GM21825 (cell line): ENCODE measurements at regions not wholly inside any gene's neighbourhood (a gene's known extent, or its start where the extent isn't known, plus 50 kb on each side); places are given as distances from the start of the nearest gene placed in this dataset.
"Not testable (repeated sequence)": the region's sequence is repeated elsewhere in the genome, so short reads cannot be mapped to it uniquely, and the experiment has no call there.

Source experiments
- ATAC-seq: cut with Tn5 transposase; IDR thresholded peaks from one replicate; pipeline ENCODE4 v1.9.1; 2021; ENCODE audit warnings: mild to moderate bottlenecking, moderate library complexity; ENCODE audit not compliant: unreplicated experiment

DNA sequence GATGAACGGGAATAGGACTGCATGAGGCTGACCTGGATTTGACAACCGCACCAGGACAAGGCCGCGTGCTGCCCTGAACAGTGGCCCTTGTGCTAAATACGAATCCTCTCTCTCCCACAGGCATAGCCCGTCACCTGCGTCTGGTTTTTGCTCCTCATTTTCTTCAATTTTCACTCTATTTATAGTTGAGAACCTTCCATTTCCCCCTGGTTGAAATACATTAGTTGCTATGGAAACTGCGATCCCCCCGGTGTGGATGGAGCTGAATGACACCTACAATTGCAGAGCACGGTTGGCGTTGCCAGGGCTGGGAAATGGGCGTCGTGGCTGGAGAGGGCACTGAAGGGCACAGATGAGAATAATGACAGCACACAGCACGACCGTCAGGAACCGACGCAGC, 158.6 kb upstream of the PITRM1 start:
- ATAC-seq: no peak

DNA sequence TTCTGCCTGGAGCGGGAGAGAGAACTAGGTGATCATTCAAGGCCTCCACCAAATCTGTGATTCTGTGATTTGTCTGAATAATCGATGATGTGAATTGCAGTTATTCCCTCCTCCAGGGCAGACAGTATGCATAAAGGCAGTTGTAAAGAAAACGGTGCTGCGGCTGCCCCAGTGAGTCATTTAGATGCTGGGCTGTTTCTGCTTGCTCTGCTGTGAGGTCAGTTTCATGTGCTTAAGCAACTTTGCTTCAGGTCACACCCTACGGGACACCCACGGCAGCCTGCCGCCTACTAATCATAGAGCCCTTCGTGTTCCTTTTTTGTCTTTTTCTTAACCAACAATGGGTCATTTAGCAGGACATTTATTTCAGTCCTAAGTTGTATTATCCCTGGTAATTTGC, 158.1 kb upstream of the PITRM1 start:
- ATAC-seq: no peak

DNA sequence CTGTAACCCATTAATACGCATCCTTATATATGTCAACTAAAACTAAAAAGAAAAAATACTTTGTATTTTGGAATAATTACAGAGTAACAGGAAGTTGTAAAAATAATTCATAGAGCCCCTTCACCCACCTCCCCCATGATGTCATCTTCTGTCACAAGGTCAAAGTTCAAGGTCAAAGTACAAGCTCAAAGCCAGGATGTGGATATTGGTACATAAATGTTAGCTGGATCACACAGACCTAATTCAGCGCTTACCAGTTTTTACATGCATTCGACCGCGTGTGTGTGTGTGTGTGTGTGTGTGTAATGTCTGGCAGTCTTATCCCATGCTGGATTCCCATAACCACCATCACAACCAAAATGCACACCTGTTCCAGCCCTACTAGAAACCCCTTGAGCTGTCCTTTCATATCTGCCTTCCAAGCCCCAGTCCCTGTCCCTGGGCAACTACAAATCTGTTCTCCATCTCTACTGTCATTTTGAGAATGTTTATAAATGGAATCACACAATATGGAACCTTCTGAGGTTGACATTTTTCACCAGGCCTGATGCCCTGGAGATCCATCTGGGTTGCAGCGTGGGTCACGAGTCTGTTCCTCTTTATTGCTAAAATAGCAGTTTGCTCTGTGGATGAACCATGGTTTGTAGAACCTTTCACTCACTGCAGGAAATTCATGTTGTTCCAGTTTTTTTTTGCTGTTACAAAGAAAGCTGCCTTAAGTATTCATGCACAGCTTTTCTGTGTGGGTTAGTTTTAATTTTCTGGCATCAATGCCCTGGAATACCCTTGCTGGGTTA, 153.6 kb upstream of the PITRM1 start:
- ATAC-seq: no peak

DNA sequence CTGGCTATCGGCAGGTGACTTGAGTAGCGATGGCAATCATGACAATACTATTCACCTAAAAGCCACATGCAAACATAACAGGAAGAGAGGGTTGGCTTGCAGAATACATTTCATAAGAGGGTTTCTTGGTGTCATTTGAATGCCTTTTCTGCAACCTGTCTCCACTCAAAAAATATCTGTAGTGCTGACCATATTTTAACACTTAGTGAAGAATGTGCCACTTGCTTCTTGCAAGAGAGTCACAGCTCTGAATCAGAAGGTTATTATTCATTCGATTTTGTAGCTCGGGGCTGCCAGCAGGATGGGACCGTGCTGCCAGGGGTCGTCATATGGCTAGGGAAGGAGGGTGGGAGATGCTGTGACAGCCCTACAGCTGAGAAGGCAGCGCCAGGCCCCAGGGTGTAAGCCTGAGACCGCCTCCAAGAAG, 152.0 kb upstream of the PITRM1 start:
- no peak for ATAC-seq

DNA sequence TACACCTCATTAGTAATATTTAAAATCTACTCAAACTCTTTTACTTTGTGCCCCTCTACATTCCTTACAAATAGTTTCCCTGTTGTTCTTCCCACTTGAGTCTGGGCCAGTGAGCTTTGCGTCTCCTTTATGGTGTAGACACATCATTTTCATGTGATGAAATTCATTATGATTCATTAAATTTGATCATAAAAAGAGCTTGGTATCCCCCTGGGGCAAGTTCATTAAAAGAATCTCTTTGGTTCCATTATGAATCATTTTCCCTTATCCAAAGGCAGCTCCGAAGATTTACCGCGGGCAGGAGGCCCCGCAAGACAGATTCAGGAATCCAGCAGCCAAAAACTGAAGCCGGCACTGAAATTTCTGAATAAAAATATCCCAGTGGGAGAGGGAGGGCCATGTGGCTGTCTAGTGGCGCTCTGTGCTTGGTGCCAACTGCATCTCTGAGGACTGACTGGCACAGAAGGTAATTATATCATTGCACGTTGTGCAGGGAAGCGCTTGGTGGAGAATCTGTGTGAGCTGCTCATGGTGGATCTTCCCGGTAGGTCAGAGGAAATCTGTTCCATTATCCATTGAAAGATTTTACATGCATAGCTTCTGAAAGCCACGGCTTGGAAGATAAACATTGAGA, 151.4 kb upstream of the PITRM1 start:
- ATAC-seq: no peak

DNA sequence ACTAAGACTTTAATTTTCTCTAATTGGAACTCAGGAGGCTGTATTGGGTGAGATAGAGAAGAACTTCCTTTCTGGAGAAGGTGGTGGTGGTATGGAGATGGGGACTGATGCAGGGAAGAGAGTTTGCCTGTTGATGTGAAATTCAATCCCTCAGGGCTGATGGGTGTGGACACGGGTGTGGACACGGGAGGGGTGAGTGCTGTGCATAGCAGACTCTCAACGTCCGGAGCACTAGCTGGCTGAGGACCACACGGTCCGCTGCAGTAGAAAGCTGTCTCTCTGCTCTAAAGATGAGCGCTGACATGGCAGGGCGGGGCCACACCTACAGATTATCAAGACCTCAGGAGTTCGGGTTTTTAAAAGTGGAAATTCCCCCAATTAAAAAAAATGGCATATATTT, 148.5 kb upstream of the PITRM1 start:
- ATAC-seq: no peak

DNA sequence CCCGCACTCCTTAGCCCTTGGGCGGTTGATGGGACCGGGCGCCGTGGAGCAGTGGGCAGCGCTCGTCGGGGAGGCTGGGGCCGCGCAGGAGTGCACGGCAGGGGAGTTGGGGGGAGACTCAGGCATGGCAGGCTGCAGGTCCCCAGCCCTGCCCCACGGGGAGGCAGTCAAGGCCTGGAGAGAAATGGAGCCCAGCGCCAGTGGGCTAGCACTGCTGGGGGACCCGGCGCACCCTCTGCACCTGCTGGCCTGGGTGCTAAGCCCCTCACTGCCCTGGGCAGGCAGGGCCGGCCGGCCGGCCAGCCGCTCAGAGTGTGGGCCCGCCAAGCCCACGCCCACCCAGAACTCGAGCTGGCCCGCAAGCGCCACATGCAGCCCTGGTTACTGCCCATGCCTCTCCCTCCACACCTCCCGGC, 147.2 kb upstream of the PITRM1 start:
- ATAC-seq: no peak

DNA sequence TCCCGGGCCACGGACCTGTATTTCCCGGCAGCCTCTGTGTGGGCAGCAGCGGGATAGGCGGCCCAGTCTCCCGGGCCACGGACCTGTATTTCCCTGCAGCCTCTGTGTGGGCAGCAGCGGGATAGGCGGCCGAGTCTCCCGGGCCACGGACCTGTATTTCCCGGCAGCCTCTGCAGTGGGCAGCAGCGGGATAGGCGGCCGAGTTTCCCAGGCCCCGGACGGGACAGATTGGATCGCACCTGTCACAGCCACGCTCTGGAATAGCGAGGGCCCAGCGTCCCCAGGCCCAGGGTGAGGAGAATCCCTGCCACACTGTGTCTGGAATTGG, 145.9 kb upstream of the PITRM1 start:
- ATAC-seq: not testable (repeated sequence)

DNA sequence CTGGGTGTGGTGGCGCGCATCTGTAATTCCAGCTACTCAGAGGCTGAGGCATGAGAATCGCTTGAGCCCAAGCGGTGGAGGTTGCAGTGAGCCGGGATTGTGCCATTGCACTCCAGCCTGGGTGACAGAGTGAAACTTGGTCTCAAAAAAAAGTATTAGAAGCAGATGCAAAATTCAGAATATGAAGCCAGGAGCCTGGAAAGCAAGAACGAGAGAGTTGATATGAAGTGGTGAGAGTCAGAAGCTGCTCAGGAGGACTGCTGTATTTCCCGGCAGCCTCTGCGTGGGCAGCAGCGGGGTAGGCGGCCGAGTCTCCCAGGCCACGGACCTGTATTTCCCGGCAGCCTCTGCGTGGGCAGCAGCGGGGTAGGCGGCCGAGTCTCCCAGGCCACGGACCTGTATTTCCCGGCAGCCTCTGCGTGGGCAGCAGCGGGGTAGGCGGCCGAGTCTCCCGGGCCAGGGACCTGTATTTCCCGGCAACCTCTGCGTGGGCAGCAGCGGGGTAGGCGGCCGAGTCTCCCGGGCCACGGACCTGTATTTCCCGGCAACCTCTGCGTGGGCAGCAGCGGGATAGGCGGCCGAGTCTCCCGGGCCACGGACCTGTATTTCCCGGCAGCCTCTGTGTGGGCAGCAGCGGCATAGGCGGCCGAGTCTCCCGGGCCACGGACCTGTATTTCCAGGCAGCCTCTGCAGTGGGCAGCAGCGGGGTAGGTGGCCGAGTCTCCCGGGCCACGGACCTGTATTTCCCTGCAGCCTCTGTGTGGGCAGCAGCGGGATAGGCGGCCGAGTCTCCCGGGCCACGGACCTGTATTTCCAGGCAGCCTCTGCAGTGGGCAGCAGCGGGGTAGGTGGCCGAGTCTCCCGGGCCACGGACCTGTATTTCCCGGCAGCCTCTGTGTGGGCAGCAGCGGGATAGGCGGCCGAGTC, 145.2 kb upstream of the PITRM1 start:
- ATAC-seq: not testable (repeated sequence)

DNA sequence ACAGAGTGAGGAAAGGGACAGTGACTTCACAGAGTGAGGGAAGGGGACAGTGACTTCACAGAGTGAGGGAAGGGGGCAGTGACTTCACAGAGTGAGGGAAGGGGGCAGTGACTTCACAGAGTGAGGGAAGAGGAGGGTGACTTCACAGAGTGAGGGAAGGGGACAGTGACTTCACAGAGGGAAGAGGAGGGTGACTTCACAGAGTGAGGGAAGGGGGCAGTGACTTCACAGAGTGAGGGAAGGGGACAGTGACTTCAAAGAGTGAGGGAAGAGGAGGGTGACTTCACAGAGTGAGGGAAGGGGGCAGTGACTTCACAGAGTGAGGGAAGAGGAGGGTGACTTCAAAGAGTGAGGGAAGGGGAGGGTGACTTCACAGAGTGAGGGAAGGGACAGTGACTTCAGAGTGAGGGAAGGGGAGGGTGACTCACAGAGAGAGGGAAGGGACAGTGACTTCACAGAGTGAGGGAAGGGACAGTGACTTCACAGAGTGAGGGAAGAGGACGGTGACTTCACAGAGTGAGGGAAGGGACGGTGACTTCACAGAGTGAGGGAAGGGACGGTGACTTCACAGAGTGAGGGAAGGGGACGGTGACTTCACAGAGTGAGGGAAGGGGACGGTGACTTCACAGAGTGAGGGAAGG, 142.0 kb upstream of the PITRM1 start:
- not testable (repeated sequence) for ATAC-seq

DNA sequence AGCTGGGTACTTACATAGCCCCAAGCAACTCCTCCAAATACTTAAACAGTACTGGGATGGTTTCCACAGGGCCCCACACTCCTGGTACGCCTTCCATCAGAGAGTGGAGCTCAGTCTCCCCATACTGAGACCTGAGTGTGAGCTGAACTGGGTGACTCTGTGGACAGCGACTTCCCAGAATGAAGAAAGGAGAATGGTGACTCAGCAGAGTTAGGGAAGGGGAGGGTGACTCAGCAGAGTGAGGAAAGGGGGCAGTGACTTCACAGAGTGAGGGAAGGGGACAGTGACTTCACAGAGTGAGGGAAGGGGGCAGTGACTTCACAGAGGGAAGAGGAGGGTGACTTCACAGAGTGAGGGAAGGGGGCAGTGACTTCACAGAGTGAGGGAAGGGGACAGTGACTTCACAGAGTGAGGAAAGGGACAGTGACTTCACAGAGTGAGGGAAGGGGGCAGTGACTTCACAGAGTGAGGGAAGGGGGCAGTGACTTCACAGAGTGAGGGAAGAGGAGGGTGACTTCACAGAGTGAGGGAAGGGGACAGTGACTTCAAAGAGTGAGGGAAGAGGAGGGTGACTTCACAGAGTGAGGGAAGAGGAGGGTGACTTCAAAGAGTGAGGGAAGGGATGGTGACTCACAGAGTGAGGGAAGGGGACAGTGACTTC, 141.3 kb upstream of the PITRM1 start:
- ATAC-seq: not testable (repeated sequence)

DNA sequence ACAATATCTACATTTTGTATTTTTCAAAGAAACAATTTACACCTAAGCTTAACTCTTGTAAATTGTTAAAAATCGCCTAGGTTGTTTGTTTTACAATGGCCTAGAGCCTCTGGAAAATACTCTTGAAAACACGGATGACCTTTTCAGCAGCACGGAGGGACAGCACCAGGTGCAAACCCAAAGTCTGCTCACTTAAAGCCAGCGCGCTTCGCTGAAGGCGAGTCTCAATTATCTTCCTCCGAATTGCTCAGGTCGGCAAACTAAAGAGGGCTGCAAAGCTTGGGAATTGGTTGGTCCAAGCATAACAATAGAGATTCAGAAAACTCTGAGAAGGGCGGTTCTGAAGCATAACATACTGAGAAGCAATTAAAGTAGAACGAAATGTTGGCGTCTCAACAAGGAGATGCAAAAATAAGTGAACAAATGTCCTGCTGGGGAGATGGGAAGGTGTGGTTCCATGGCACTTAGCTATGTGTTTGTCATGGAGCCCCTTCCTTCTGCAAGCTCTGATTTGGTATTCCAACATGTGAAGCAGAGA, 139.9 kb upstream of the PITRM1 start:
- ATAC-seq: no peak

DNA sequence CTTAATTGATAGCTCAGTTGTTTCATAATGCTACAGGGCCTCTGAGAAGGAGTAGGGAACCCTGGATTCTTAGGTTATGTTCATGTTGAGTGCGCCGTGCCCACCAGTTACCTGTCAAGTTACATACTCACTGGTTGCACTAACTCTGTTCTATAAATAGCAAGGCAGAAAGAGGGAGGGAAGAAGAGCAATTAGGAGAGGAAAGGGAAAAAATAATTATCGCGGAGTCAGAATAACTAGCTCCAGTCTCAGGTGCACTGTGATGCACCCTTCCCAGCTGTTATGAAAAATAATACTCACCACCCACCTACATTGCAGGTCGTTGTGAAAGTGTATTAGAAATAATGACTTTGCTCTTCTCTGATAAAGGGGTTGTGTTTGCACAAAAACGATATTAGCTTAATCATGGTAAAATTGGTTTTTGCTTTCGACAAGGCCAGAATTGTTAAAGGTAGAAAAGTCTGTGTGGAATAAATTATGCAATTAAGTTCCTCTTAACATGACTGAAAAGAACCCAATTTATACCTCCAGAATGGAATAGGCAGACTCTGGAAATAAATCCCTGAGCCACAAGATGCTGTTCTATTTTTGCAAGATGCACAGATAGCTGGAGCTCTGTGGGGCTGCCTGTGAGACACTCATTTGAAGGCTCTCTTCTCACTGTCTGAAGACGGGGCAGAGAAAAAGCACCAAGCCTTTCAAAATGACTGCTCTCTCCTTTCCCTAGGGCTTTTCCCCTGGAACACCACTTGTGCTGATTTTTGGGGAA, 137.6 kb upstream of the PITRM1 start:
- no peak for ATAC-seq

DNA sequence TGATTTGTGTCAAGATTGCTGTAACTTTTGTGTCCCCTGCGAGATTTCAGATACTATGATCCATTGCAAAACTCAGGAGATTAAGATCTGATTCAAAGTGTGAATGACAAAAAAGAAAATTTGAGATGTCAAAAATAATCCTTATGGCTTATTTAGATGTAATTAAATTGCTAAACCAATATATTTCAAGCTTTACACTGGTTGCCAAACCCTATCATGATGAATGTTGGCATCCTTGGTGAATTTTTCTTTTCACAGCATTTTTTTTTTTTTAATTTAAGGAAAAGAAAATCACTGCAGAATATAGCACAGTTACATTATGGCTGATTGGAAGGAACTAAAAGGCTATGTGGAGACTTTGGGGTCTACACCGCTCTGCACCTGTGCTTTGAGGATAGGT, 133.5 kb upstream of the PITRM1 start:
- ATAC-seq: no peak

DNA sequence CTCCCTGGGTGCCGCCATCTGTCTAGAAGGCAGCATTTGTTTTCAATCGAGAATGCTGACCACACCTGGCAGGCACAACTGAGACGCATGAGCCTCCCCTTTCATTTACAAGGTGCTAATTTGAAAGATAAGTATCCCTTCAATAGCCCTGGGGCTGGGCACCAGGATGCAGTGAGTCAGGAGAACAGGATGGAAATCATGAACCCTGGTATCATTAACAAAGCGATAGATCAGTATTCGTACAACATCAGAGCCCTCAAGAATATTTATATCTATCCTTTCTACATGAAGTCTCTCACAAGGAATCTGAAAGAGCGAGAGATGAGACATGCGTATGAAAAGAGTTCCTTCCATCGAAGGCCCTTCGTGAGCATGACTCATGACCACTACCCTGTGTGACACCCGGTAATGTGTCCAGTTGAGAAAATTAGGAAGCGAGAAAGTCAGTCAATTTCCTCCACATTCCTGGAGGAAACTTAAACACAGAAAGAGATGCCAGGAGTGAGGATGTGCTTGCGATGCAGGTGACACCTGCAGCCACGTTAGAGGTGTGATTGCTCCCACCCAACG, 123.1 kb upstream of the PITRM1 start:
- no peak for ATAC-seq

DNA sequence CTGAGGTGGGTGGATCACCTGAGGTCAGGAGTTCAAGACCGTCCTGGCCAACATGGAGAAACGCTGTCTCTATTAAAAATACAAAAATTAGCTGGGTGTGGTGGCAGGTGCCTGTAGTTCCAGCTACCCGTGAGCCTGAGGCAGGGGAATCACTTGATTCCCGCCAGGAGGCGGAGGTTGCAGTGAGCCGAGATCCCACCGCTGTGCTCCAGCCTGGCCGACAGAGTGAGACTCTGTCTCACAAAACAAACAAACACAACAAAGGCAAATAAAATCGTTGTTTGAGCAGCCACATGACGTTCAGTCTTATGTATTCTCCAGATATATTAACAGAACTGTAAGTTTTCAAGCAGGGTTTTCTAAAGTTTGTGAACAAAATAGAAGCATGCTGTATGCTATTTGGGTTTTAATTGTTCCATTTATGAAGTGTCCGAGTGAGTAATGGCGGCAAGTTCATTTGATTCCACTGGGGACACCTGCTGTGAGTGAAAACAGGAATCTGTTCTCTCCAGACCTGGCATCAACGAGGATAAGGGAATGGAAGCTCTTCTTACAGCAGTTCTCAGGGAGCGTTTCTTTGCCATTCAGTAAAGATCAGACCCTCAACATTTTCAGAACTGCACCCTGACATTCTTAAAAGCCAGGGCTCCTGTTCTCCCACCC, 122.5 kb upstream of the PITRM1 start:
- ATAC-seq: no peak

DNA sequence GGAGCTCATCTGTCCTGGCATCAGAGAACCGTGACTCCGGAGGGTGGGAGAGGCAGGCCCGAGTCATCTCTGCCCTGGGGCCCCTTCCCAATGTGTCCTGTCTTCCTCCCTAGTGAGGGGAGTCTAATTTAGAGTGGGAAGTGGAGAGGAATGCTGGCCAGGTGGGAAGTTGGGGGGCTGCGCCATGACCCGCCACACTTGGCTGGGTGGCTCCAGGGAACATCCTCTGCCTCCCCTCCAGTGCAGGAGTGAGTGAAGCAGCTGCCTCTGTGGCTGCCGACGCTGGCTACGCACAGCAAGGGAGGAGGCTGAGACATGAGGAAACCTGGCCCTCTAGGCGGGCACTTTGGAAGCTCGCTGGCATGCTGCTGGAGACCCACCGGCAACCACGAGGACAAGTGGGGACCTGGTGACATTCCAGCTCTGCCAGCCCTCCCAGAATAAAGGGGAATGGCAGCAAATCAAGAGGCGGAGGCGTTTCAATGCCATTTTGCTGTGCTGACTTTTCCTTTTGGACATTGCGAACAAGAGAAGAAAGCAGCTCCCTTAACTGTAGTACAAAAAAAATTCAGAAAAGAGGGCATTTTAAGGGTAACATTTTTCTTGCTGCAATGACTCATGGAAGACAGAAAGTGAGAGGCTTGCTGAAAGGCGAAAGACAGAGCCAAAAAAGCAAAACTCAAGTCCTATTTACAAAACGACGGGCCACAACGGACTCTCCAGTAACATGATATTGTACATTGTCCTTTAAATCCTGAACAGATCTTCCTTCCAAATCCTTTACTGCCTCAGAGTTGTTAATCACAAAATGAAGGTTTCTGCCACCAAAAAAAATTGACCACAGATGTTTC, 121.2 kb upstream of the PITRM1 start:
- no peak for ATAC-seq

DNA sequence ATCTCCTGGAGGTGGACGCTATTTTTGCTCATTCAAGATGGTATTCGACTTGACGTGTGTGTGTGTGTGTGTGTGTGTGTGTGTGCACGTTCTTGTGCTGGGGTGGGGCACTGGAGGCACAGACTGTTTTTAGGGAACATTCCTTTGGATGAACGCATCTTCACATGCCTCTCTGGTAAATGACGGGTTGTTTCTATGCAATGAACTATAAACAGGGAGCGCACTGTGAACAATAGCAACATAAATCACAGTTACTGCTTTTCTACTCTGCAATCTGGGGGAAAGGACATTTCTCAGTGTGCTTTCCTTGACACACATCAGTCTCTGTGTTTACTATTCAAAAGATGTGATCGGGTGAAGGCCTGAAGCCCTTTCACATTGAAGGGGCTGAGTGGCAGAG, 120.1 kb upstream of the PITRM1 start:
- no peak for ATAC-seq
